ENCODE measurements at regions not wholly inside any gene's neighbourhood (a gene's known extent, or its start where the extent isn't known, plus 50 kb on each side); places are given as distances from the start of the nearest gene placed in this dataset.

- TF ChIP-seq CREB1 (IDR thresholded peaks at IDR 0.05) (no peak), CHD2 (IDR thresholded peaks at IDR 0.05; ENCODE audit: low read length) (no peak), JUND (IDR thresholded peaks at IDR 0.05; ENCODE audit: low read length) (no peak), POLR2AphosphoS5 (IDR thresholded peaks at IDR 0.05; ENCODE audit: low read depth, low read length) (no peak), EZH2 (IDR thresholded peaks at IDR 0.05; ENCODE audit: low read depth, low read length, severe bottlenecking) (no peak), CTCF (IDR thresholded peaks at IDR 0.05; ENCODE audit: control extremely low read depth in 1 of 3, insufficient read depth in 1 of 3, low read depth in 1 of 3, low read length in 3 of 3) (no peak), JUN (IDR thresholded peaks at IDR 0.05; ENCODE audit: low read depth, low read length) (no peak), YY1 (IDR thresholded peaks at IDR 0.05; ENCODE audit: low read depth, low read length) (no peak), POLR2A (IDR thresholded peaks at IDR 0.05; ENCODE audit: control extremely low read depth in 1 of 2, low read depth in 2 of 2, low read length in 2 of 2) (no peak)
Observed at GRCh38 chr20:52619671-52620070, 352.5 kb upstream of the TSHZ2 start.

Measured in H1 (cell line).